ENCODE measurements at regions not wholly inside any gene's neighbourhood (a gene's known extent, or its start where the extent isn't known, plus 50 kb on each side); places are given as distances from the start of the nearest gene placed in this dataset.
A peak's percentile ranks its signal among the peaks of the same experiment; 100 is the strongest.

DNA sequence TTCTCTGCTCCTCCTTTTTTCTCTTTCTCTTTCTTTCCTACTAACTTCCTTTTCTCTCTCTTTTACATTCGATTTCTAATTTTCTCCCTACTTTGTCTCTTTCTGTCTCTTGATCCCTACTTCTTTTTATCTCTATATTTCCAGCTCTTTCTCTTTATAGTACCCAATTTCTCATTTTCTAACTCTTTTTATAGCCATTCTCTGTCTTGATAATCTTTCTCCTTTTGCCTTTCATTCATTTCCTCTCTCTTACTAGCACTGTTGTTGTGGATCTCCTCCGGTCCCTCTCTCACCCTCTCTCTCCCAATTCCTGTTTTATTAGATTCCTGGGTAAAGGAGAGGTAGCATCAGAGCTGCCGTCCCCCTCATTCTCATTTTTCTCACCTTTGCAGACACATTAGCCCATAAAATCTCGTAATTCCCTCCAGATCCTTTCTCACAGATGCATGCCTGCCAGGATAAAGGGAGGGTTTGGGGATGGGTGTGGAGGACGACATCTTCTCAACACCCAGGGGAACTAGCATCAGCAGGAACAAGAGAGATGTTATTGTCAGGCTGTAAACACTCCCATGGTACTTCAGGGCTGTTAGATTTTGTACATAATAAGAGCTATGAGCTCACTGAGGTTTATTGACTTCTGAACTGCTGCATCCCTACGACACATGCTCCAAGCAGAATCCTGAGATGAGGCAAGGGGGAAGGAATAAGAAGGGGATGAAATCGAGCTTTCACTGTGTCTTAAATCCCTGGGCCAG, 159.0 kb upstream of the GALNT2 start:
- Histone ChIP-seq H3K23me2 (ENCODE audit: low read depth, low read length) (no peaks in the 10 kb centered on the region), H3K9ac (replicated peaks in 1 of 4; ENCODE audit: extremely low read depth in 1 of 4, low read depth in 3 of 4, low read length in 3 of 4) (no peak overlapping the region), H4K91ac (replicated peaks; ENCODE audit: insufficient read length, low read length) (no peak overlapping the region), H3K27me3 (replicated peaks in 1 of 4; ENCODE audit: control insufficient read depth in 3 of 4, extremely low read depth in 1 of 4, insufficient read depth in 3 of 4, low read length in 3 of 4) (no peaks in the 10 kb centered on the region), H3K27ac (ENCODE audit: low read depth, low read length) (no peak overlapping the region), H2BK20ac (ENCODE audit: low read length) (no peak overlapping the region), H2BK12ac (ENCODE audit: low read depth, low read length) (no peak overlapping the region), H2BK15ac (ENCODE audit: low read length) (no peak overlapping the region), H3K4me2 (ENCODE audit: insufficient read depth in 1 of 2, low read depth in 2 of 2, low read length in 2 of 2) (no peak overlapping the region), H2AFZ (ENCODE audit: low read length) (peak overlapping the region; percentile 80; the same call in 1 of the 2 replicates), H3K4me1 (replicated peaks in 1 of 4; ENCODE audit: control insufficient read depth in 3 of 4, insufficient read depth in 4 of 4, low read length in 3 of 4) (peaks cover 0 to 3% (median 0%) of the 10 kb centered on the region in 4 experiments; a peak in 1 of 7 replicates), H2BK5ac (ENCODE audit: low read depth, low read length) (no peak overlapping the region), H3K23ac (ENCODE audit: insufficient read length) (no peak overlapping the region), H3K4ac (replicated peaks; ENCODE audit: insufficient read length, low read depth, low read length) (no peak overlapping the region), H4K5ac (ENCODE audit: insufficient read length, low read depth, low read length) (no peak overlapping the region), H2AK5ac (ENCODE audit: low read depth, low read length) (no peak overlapping the region), H2BK120ac (replicated peaks; ENCODE audit: low read depth, low read length) (no peak overlapping the region), H3K56ac (replicated peaks; ENCODE audit: insufficient read length, low read depth, low read length) (no peak overlapping the region), H3K18ac (ENCODE audit: extremely low read depth, low read length) (no peak overlapping the region), H4K20me1 (replicated peaks in 1 of 2; ENCODE audit: control insufficient read depth in 1 of 2, insufficient read depth in 2 of 2, low read length in 2 of 2) (no peaks in the 10 kb centered on the region), H4K8ac (ENCODE audit: extremely low read depth, insufficient read depth, low read length) (no peak overlapping the region), H3K79me2 (ENCODE audit: control insufficient read depth in 1 of 2, insufficient read depth in 2 of 2, low read length in 2 of 2) (no peaks in the 10 kb centered on the region), H3K4me3 (ENCODE audit: extremely low read depth in 1 of 4, insufficient read depth in 2 of 4, low read depth in 3 of 4, low read length in 4 of 4) (no peak overlapping the region), H3K36me3 (ENCODE audit: control insufficient read depth in 2 of 4, insufficient read depth in 4 of 4, low read length in 3 of 4) (no peaks in the 10 kb centered on the region), H3K9me3 (ENCODE audit: insufficient read depth in 2 of 2, low read depth in 1 of 2, low read length in 1 of 2) (no peaks in the 10 kb centered on the region), H3K14ac (ENCODE audit: insufficient read length) (no peak overlapping the region), H3K79me1 (ENCODE audit: low read depth, low read length) (no peaks in the 10 kb centered on the region)
- 86 to 100% methylated on average over 1 to 7 of the region's 7 CpGs for WGBS, 2 experiments (ENCODE audit: extremely low coverage in 1 of 2, insufficient coverage in 1 of 2, insufficient read length in 1 of 2, insufficient replicate concordance in 2 of 2, low coverage in 1 of 2, low lambda C conversion rate in 2 of 2, missing lambda C conversion rate in 1 of 2)
- TF ChIP-seq, protein P1, sequence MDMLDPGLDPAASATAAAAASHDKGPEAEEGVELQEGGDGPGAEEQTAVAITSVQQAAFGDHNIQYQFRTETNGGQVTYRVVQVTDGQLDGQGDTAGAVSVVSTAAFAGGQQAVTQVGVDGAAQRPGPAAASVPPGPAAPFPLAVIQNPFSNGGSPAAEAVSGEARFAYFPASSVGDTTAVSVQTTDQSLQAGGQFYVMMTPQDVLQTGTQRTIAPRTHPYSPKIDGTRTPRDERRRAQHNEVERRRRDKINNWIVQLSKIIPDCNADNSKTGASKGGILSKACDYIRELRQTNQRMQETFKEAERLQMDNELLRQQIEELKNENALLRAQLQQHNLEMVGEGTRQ (IDR thresholded peaks at IDR 0.05; ENCODE audit: low read length): no peak
- TF ChIP-seq RBBP5 (IDR thresholded peaks at IDR 0.05; ENCODE audit: borderline replicate concordance, low read depth, low read length): no peak
- ChIA-PET POLR2A (ENCODE audit: partially characterized antibody) (no interaction called here), CTCF (ENCODE audit: partially characterized antibody) (interaction anchor here (1.1 to 1.6 kb wide), 2 partner anchors 24 to 212 kb away, joined by 3 to 4 read pairs; no protein-coding TSS in a partner anchor)
- DNase-seq (ENCODE audit: low read depth in 1 of 2, low spot score in 2 of 2): no peak
- no peak for FAIRE-seq
